NB4 (cell line): ENCODE measurements at regions not wholly inside any gene's neighbourhood (a gene's known extent, or its start where the extent isn't known, plus 50 kb on each side); places are given as distances from the start of the nearest gene placed in this dataset.

Experiments used
- POLR2A ChIP-seq: IDR thresholded peaks from 2 replicates; pipeline ENCODE4 v1.6.1; 2011; ENCODE audit warnings: mild to moderate bottlenecking; ENCODE audit not compliant: insufficient read length; ENCODE audit errors: extremely low read depth
- TF ChIP-seq, protein P1 (sequence below): IDR thresholded peaks from one replicate; pipeline ENCODE4 v1.5.1; 2012; ENCODE audit warnings: low read depth, low read length

DNA sequence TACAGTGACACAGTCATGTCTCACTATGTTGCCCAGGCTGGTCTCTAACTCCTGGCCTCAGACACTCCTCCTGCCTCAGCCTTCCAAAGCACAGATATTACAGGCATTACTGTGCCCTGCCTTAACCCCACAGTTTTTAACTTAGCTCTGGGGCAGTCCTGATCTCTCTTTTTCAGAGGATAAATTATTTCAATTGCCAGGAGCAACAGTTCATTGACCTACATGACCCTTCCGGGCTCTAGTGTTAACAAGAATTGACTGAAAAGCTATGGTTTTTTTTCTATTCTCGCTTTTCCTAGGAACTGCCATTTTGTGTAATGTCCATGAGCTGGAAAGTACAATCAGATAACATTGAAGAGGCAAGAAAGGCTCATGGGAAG is 92.8 kb downstream of the HNRNPLL start:
- TF ChIP-seq, protein P1, sequence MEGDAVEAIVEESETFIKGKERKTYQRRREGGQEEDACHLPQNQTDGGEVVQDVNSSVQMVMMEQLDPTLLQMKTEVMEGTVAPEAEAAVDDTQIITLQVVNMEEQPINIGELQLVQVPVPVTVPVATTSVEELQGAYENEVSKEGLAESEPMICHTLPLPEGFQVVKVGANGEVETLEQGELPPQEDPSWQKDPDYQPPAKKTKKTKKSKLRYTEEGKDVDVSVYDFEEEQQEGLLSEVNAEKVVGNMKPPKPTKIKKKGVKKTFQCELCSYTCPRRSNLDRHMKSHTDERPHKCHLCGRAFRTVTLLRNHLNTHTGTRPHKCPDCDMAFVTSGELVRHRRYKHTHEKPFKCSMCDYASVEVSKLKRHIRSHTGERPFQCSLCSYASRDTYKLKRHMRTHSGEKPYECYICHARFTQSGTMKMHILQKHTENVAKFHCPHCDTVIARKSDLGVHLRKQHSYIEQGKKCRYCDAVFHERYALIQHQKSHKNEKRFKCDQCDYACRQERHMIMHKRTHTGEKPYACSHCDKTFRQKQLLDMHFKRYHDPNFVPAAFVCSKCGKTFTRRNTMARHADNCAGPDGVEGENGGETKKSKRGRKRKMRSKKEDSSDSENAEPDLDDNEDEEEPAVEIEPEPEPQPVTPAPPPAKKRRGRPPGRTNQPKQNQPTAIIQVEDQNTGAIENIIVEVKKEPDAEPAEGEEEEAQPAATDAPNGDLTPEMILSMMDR = no peak
- no peak for TF ChIP-seq POLR2A
